Panc1 (cell line): ENCODE measurements at regions not wholly inside any gene's neighbourhood (a gene's known extent, or its start where the extent isn't known, plus 50 kb on each side); places are given as distances from the start of the nearest gene placed in this dataset.

Source experiments
- CTCF ChIP-seq: fragments of 450-650 bp; IDR thresholded peaks from 2 replicates; pipeline ENCODE4 v1.5.1; 2017; ENCODE audit warnings: mild to moderate bottlenecking
- TCF7L2 ChIP-seq: IDR thresholded peaks from 2 replicates; pipeline ENCODE4 v1.6.1; 2011; ENCODE audit warnings: mild to moderate bottlenecking, low read depth, low read length, inconsistent platforms

GRCh38 chr10:59108296-59108870, 68.1 kb upstream of the PHYHIPL start:
- TF ChIP-seq CTCF (no peak), TCF7L2 (no peak)
